GM12878 (cell line): ENCODE measurements at regions not wholly inside any gene's neighbourhood (a gene's known extent, or its start where the extent isn't known, plus 50 kb on each side); places are given as distances from the start of the nearest gene placed in this dataset.
"Not testable (repeated sequence)": the region's sequence is repeated elsewhere in the genome, so short reads cannot be mapped to it uniquely, and the experiment has no call there.

ENCODE experiments used
- ATAC-seq: fragments of 200-7000 bp; cut with Tn5 transposase; 3 replicates; pipeline ENCODE4 v1.9.1; 2020; ENCODE audit warnings: mild to moderate bottlenecking, moderate library complexity
- BruUV-seq: library from RNA; stranded (reverse); fragments of 400-500 nt; replicated peaks from 2 replicates; lab custom pipeline; 2021; lab: Mats Ljungman, UMichigan
- CTCF ChIA-PET: fragments of 300-600 bp; sonication (Branson Sonifier 250); formaldehyde crosslinking; extraction: SDS; loops from one replicate; lab custom pipeline; 2021; ENCODE audit warnings: inconsistent platforms; lab: Yijun Ruan, JAX
- POLR2A ChIA-PET: fragments of 350-600 bp; formaldehyde crosslinking; extraction: SDS; loops from one replicate; lab custom pipeline; 2021; ENCODE audit warnings: inconsistent platforms; lab: Charles Lee
- RAD21 ChIA-PET: fragments of 300-600 bp; sonication (Branson Sonifier 250); formaldehyde crosslinking; loops from one replicate; lab custom pipeline; 2023; ENCODE audit warnings: antibody characterized with exemption; ENCODE audit not compliant: unreplicated experiment; lab: Charles Lee
- SMC1A ChIA-PET: fragments of 300-600 bp; sonication (Branson Sonifier 250); formaldehyde crosslinking; loops from one replicate; lab custom pipeline; 2023; ENCODE audit not compliant: unreplicated experiment, uncharacterized antibody; lab: Charles Lee
- DNase-seq: peaks from one replicate; pipeline ENCODE4 v3.0.0-alpha.2; 2011; ENCODE audit warnings: low read depth, low spot score
- FAIRE-seq: peaks from 3 replicates; lab custom pipeline; 2011; peaks lifted over from hg19 to GRCh38; lab: Jason Lieb, UNC
- H2AFZ ChIP-seq: 2 replicates; pipeline ENCODE4 v1.6.0; 2011; ENCODE audit warnings: low read depth, low read length, control low read depth; ENCODE audit not compliant: control insufficient read depth
- H3K27ac ChIP-seq: 2 replicates; pipeline ENCODE4 v1.5.1; 2011; ENCODE audit warnings: control low read depth; ENCODE audit not compliant: control insufficient read depth, insufficient read depth
- H3K27me3 ChIP-seq, 2 experiments: replicated peaks in 1 of 2; 2 replicates each; pipeline versions ENCODE4 v1.6.0 to v1.6.1; 2011; ENCODE audit warnings: low read length in 1 of 2; ENCODE audit not compliant: control insufficient read depth in 2 of 2, insufficient read depth in 2 of 2
- H3K36me3 ChIP-seq, 2 experiments: 2 replicates each; pipeline ENCODE4 v1.5.1; 2011; ENCODE audit warnings: low read length in 1 of 2; ENCODE audit not compliant: control insufficient read depth in 2 of 2, insufficient read depth in 2 of 2
- H3K4me1 ChIP-seq: 2 replicates; pipeline ENCODE4 v1.6.1; 2011; ENCODE audit warnings: mild to moderate bottlenecking, low read length, moderate library complexity, mixed read lengths; ENCODE audit not compliant: control insufficient read depth, insufficient read depth
- H3K4me2 ChIP-seq: 2 replicates; pipeline ENCODE4 v1.6.0; 2011; ENCODE audit warnings: control low read depth; ENCODE audit not compliant: control insufficient read depth, insufficient read depth
- H3K4me3 ChIP-seq: fragments of 200-600 bp; sonication (generic); 2 replicates; pipeline ENCODE4 v1.5.1; 2016
- H3K79me2 ChIP-seq: 2 replicates; pipeline ENCODE4 v1.6.0; 2011; ENCODE audit warnings: low read length; ENCODE audit not compliant: control insufficient read depth, insufficient read depth
- H3K9ac ChIP-seq: 2 replicates; pipeline ENCODE4 v1.8.0; 2011; ENCODE audit warnings: low read length, control low read depth, mixed read lengths; ENCODE audit not compliant: control insufficient read depth, insufficient read depth
- H3K9me3 ChIP-seq: replicated peaks from 3 replicates; pipeline ENCODE4 v1.5.1; 2011; ENCODE audit warnings: mild to moderate bottlenecking, low read length; ENCODE audit not compliant: control insufficient read depth, insufficient read depth
- H4K20me1 ChIP-seq: 2 replicates; pipeline ENCODE4 v1.6.0; 2011; ENCODE audit not compliant: control insufficient read depth, insufficient read depth
- WGBS: methylation state at CpG from one replicate; pipeline ENCODE4 v1.1.6; 2016; ENCODE audit warnings: low lambda C conversion rate; ENCODE audit not compliant: insufficient replicate concordance, insufficient coverage; ENCODE audit errors: missing lambda C conversion rate; 5-methylcytosine and 5-hydroxymethylcytosine counted together
- in situ Hi-C: fragments of 300-500 bp; cut with MboI; formaldehyde crosslinking; loops from 9 replicates; pipeline ENCODE4 v1.14.3; 2018; ENCODE audit warnings: mixed read lengths
- intact Hi-C: fragments of 100-400 bp; cut with micrococcal nuclease; formaldehyde crosslinking; loops from one replicate; pipeline ENCODE4 v1.14.2; 2022; ENCODE audit not compliant: unreplicated experiment

- WGBS = 12% methylated on average over 3 of the region's 6 CpGs
- H3K27me3 ChIP-seq, H3K36me3 ChIP-seq, in situ Hi-C loops, H3K27ac ChIP-seq, POLR2A ChIA-PET, CTCF ChIA-PET, DNase-seq, ATAC-seq, intact Hi-C loops, H4K20me1 ChIP-seq, H2AFZ ChIP-seq, H3K4me1 ChIP-seq, SMC1A ChIA-PET, H3K4me3 ChIP-seq, H3K4me2 ChIP-seq, H3K9me3 ChIP-seq, H3K9ac ChIP-seq, H3K79me2 ChIP-seq, RAD21 ChIA-PET, FAIRE-seq, BruUV-seq: not testable (repeated sequence)
Measured at GRCh38 chr2:91516669-91517068, 2825.2 kb downstream of the RPIA start.

- BruUV-seq, RAD21 ChIA-PET, in situ Hi-C loops, intact Hi-C loops, SMC1A ChIA-PET, H3K4me3 ChIP-seq, H3K9ac ChIP-seq, H4K20me1 ChIP-seq, ATAC-seq, POLR2A ChIA-PET, H3K9me3 ChIP-seq, H3K27ac ChIP-seq, H3K4me2 ChIP-seq, H3K27me3 ChIP-seq, CTCF ChIA-PET, DNase-seq, H3K36me3 ChIP-seq, H3K79me2 ChIP-seq, FAIRE-seq, H2AFZ ChIP-seq, H3K4me1 ChIP-seq: not testable (repeated sequence)
- 7% methylated on average over 1 of the region's 1 CpG for WGBS
Measured at GRCh38 chr2:91517846-91518245, 2826.4 kb downstream of the RPIA start.

- CTCF ChIA-PET, BruUV-seq, H3K9me3 ChIP-seq, in situ Hi-C loops, intact Hi-C loops, DNase-seq, H4K20me1 ChIP-seq, RAD21 ChIA-PET, H3K36me3 ChIP-seq, H3K4me3 ChIP-seq, H2AFZ ChIP-seq, H3K79me2 ChIP-seq, H3K9ac ChIP-seq, SMC1A ChIA-PET, H3K27ac ChIP-seq, H3K27me3 ChIP-seq, FAIRE-seq, H3K4me2 ChIP-seq, POLR2A ChIA-PET, ATAC-seq, H3K4me1 ChIP-seq: not testable (repeated sequence)
- WGBS = 32% methylated on average over 3 of the region's 5 CpGs
Measured at GRCh38 chr2:91518361-91518981, 2827.0 kb downstream of the RPIA start.

GRCh38 chr2:91519359-91519758 is 2827.9 kb downstream of the RPIA start:
- H4K20me1 ChIP-seq, intact Hi-C loops, H3K9me3 ChIP-seq, H3K27ac ChIP-seq, RAD21 ChIA-PET, DNase-seq, H3K4me3 ChIP-seq, FAIRE-seq, BruUV-seq, in situ Hi-C loops, H3K4me1 ChIP-seq, H3K36me3 ChIP-seq, H3K27me3 ChIP-seq, ATAC-seq, H3K9ac ChIP-seq, SMC1A ChIA-PET, H3K4me2 ChIP-seq, H2AFZ ChIP-seq, POLR2A ChIA-PET, CTCF ChIA-PET, H3K79me2 ChIP-seq: not testable (repeated sequence)
- WGBS = 18% methylated on average over 2 of the region's 3 CpGs
